ENCODE measurements at regions not wholly inside any gene's neighbourhood (a gene's known extent, or its start where the extent isn't known, plus 50 kb on each side); places are given as distances from the start of the nearest gene placed in this dataset.

- CTCF ChIA-PET: interaction anchor here (1.2 kb wide), 1 partner anchor 22 kb away, joined by 4 read pairs; no protein-coding TSS in a partner anchor
- no peak for TF ChIP-seq CTCF (IDR thresholded peaks at IDR 0.05; ENCODE audit: unreplicated experiment)
- POLR2A ChIA-PET: no interaction called here
- H3K27me3 Mint-ChIP-seq (ENCODE audit: insufficient read depth, unreplicated experiment): no peaks in the 10 kb centered on the region
- BruUV-seq (replicated peaks): no TSS peak
- no peaks in the 10 kb centered on the region for H3K9me3 Mint-ChIP-seq (ENCODE audit: unreplicated experiment)
- no peak overlapping the region for H3K4me3 Mint-ChIP-seq (ENCODE audit: unreplicated experiment)
- no peak for DNase-seq (ENCODE audit: unreplicated experiment)
- no peaks in the 10 kb centered on the region for H3K4me1 Mint-ChIP-seq (ENCODE audit: insufficient read depth, unreplicated experiment)
- H3K36me3 Mint-ChIP-seq (ENCODE audit: insufficient read depth, unreplicated experiment): no peaks in the 10 kb centered on the region
- intact Hi-C loops (cut with micrococcal nuclease): no loop called here
- H3K27ac Mint-ChIP-seq (ENCODE audit: low read depth, unreplicated experiment): no peak overlapping the region
Measured at GRCh38 chr5:163369776-163370385, 67.5 kb upstream of the CCNG1 start.

DNA sequence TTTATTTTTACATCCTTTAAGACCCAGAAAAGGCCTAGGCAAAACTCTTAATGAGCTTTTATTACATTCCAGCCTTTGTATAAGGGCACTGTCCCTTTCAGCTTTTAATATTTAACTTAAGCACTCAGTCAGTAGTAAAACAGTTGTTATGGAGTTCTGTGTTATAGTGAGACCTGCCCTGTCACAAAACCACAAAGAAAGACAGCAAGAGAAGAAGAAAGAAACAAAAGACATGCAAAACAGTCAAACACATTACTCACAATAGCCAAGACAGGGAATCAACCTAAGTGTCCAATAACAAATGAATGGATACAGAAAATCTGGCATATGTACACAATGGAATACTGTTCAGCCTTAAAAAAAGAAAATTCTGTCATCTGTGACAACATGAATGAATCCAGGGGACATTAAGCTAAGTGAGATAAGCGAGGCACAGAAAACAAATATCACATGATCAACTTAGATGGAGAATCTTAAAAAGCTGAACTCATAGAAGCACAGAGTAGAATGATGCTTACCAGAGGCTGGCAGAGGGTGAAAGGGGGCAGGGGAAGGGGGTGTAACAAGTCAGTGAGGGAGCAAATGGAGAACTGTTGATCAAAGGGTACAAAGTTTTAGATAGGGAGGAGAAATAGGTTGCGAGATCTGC, 63.8 kb upstream of the CCNG1 start:
- Mint-ChIP-seq H3K4me3 (ENCODE audit: unreplicated experiment) (no peak overlapping the region), H3K9me3 (ENCODE audit: unreplicated experiment) (peaks cover 6% of the 10 kb centered on the region), H3K27me3 (ENCODE audit: insufficient read depth, unreplicated experiment) (no peaks in the 10 kb centered on the region), H3K36me3 (ENCODE audit: insufficient read depth, unreplicated experiment) (no peaks in the 10 kb centered on the region), H3K4me1 (ENCODE audit: insufficient read depth, unreplicated experiment) (no peaks in the 10 kb centered on the region), H3K27ac (ENCODE audit: low read depth, unreplicated experiment) (no peak overlapping the region)
- DNase-seq (ENCODE audit: unreplicated experiment): no peak
- intact Hi-C loops (cut with micrococcal nuclease): no loop called here
- no TSS peak for BruUV-seq (replicated peaks)
- no peak for TF ChIP-seq CTCF (IDR thresholded peaks at IDR 0.05; ENCODE audit: unreplicated experiment)
- CTCF ChIA-PET: interaction anchor here (0.6 to 1.7 kb wide), 3 partner anchors 35 to 60 kb away, joined by 3 to 6 read pairs (median 4); no protein-coding TSS in a partner anchor
- POLR2A ChIA-PET: no interaction called here

- TF ChIP-seq CTCF (IDR thresholded peaks at IDR 0.05; ENCODE audit: unreplicated experiment): no peak
- Mint-ChIP-seq H3K27ac (ENCODE audit: low read depth, unreplicated experiment) (no peak overlapping the region), H3K9me3 (ENCODE audit: unreplicated experiment) (peaks cover 6% of the 10 kb centered on the region), H3K27me3 (ENCODE audit: insufficient read depth, unreplicated experiment) (no peaks in the 10 kb centered on the region), H3K4me3 (ENCODE audit: unreplicated experiment) (no peak overlapping the region), H3K36me3 (ENCODE audit: insufficient read depth, unreplicated experiment) (no peaks in the 10 kb centered on the region), H3K4me1 (ENCODE audit: insufficient read depth, unreplicated experiment) (peaks cover 7% of the 10 kb centered on the region)
- ChIA-PET POLR2A (interaction anchor here (1.1 kb wide), 1 partner anchor 30 kb away, joined by 4 read pairs; no protein-coding TSS in a partner anchor), CTCF (interaction anchor here (0.5 to 0.9 kb wide), 2 partner anchors 30 to 72 kb away, joined by 3 read pairs; no protein-coding TSS in a partner anchor)
- intact Hi-C loops (cut with micrococcal nuclease): no loop called here
- DNase-seq (ENCODE audit: unreplicated experiment): no peak
- BruUV-seq (replicated peaks): no TSS peak
Measured at GRCh38 chr5:163377982-163378381, 59.4 kb upstream of the CCNG1 start.

GRCh38 chr5:163379298-163380155, 57.9 kb upstream of the CCNG1 start:
- ChIA-PET CTCF (interaction anchor here (0.8 kb wide), 1 partner anchor 29 kb away, joined by 3 read pairs; no protein-coding TSS in a partner anchor), POLR2A (interaction anchor here (0.7 to 1.1 kb wide), 2 partner anchors 29 to 1018 kb away, joined by 3 to 4 read pairs; no protein-coding TSS in a partner anchor)
- no TSS peak for BruUV-seq (replicated peaks)
- Mint-ChIP-seq H3K27me3 (ENCODE audit: insufficient read depth, unreplicated experiment) (no peaks in the 10 kb centered on the region), H3K9me3 (ENCODE audit: unreplicated experiment) (peaks cover 6% of the 10 kb centered on the region), H3K4me3 (ENCODE audit: unreplicated experiment) (no peak overlapping the region), H3K4me1 (ENCODE audit: insufficient read depth, unreplicated experiment) (peaks cover 7% of the 10 kb centered on the region), H3K36me3 (ENCODE audit: insufficient read depth, unreplicated experiment) (no peaks in the 10 kb centered on the region), H3K27ac (ENCODE audit: low read depth, unreplicated experiment) (no peak overlapping the region)
- peak; percentile 96 for DNase-seq (ENCODE audit: unreplicated experiment)
- no peak for TF ChIP-seq CTCF (IDR thresholded peaks at IDR 0.05; ENCODE audit: unreplicated experiment)
- intact Hi-C loops (cut with micrococcal nuclease): no loop called here

Data from MCF 10A (cell line).